Hepatocyte (in vitro differentiated cells): ENCODE measurements at regions not wholly inside any gene's neighbourhood (a gene's known extent, or its start where the extent isn't known, plus 50 kb on each side); places are given as distances from the start of the nearest gene placed in this dataset.

Experiments used
- CTCF ChIP-seq: fragments of 200-600 bp; sonication (generic); IDR thresholded peaks from 2 replicates; pipeline ENCODE4 v1.5.1; 2016; ENCODE audit warnings: antibody characterized with exemption, mild to moderate bottlenecking; ENCODE audit not compliant: poor library complexity
- EZH2 ChIP-seq: fragments of 200-600 bp; sonication (generic); IDR thresholded peaks from 2 replicates; pipeline ENCODE4 v1.6.1; 2016; ENCODE audit warnings: antibody characterized with exemption, mild to moderate bottlenecking, borderline replicate concordance

GRCh38 chr2:59004621-59005020 lies 763.5 kb upstream of the FANCL start:
- no peak for TF ChIP-seq EZH2
- no peak for TF ChIP-seq CTCF
